ENCODE measurements at regions not wholly inside any gene's neighbourhood (a gene's known extent, or its start where the extent isn't known, plus 50 kb on each side); places are given as distances from the start of the nearest gene placed in this dataset.

- RAD21 ChIA-PET (ENCODE audit: unreplicated experiment) = no interaction called here
- no peak for ATAC-seq
- CTCF ChIA-PET = no interaction called here
- Histone ChIP-seq H2AFZ (ENCODE audit: control insufficient read depth, low read depth, low read length) (no peak overlapping the region), H3K79me2 (ENCODE audit: control insufficient read depth, insufficient read depth, low read length) (no peaks in the 10 kb centered on the region), H3K4me1 (ENCODE audit: control insufficient read depth, insufficient read depth, low read length) (no peaks in the 10 kb centered on the region), H3K9me3 (replicated peaks; ENCODE audit: control insufficient read depth, insufficient read depth, low read length) (no peaks in the 10 kb centered on the region), H3K36me3 (ENCODE audit: control insufficient read depth in 2 of 2, insufficient read depth in 2 of 2, low read length in 1 of 2) (no peaks in the 10 kb centered on the region), H4K20me1 (ENCODE audit: control insufficient read depth, insufficient read depth) (no peaks in the 10 kb centered on the region), H3K4me3 (no peak overlapping the region), H3K27ac (ENCODE audit: control insufficient read depth, insufficient read depth) (no peak overlapping the region), H3K9ac (ENCODE audit: control insufficient read depth, insufficient read depth, low read length) (no peak overlapping the region), H3K4me2 (ENCODE audit: control insufficient read depth, insufficient read depth) (no peak overlapping the region), H3K27me3 (replicated peaks in 1 of 2; ENCODE audit: control insufficient read depth in 2 of 2, insufficient read depth in 2 of 2, low read length in 1 of 2) (no peaks in the 10 kb centered on the region)
- in situ Hi-C loops (cut with MboI) = no loop called here
- SMC1A ChIA-PET (ENCODE audit: uncharacterized antibody, unreplicated experiment) = interaction anchor here (0.7 kb wide), 1 partner anchor 56 kb away, joined by 3 read pairs; no protein-coding TSS in a partner anchor
- POLR2A ChIA-PET = no interaction called here
- FAIRE-seq = no peak
- DNase-seq (ENCODE audit: low read depth, low spot score) = no peak
- no TSS peak for BruUV-seq (replicated peaks)
- no peak for TF ChIP-seq NR2F1 (conservative IDR thresholded peaks at IDR 0.05)
- TF ChIP-seq TAF1 (IDR thresholded peaks at IDR 0.05; ENCODE audit: borderline replicate concordance, low read depth, low read length) = no peak
- no peak for TF ChIP-seq REST (IDR thresholded peaks at IDR 0.05; ENCODE audit: low read depth, low read length)
- TF ChIP-seq ATF2 (IDR thresholded peaks at IDR 0.05; ENCODE audit: low read length) = no peak
- TF ChIP-seq MAX (IDR thresholded peaks at IDR 0.05; ENCODE audit: low read depth, low read length) = no peak
- no peak for TF ChIP-seq TCF7 (IDR thresholded peaks at IDR 0.05; ENCODE audit: borderline replicate concordance)
- TF ChIP-seq SIN3A (IDR thresholded peaks at IDR 0.05; ENCODE audit: low read depth, low read length) = no peak
- no peak for TF ChIP-seq POLR2A (IDR thresholded peaks at IDR 0.05; ENCODE audit: low read depth, low read length)
- TF ChIP-seq EP300 (IDR thresholded peaks at IDR 0.05; ENCODE audit: borderline replicate concordance in 1 of 2, control insufficient read depth in 1 of 2, low read depth in 2 of 2, low read length in 2 of 2) = no peak
- TF ChIP-seq PRDM15 (CRISPR knock-in tag; IDR thresholded peaks at IDR 0.05) = no peak
- intact Hi-C loops (cut with micrococcal nuclease; ENCODE audit: unreplicated experiment) = no loop called here
These were observed 921.3 kb upstream of the LCORL start for GRCh38 chr4:18942874-18943273.

Measured in GM12878 (cell line).